NCI-H345 treated with DMSO at 0.1 percent for 48 hours (cell line): ENCODE measurements at regions not wholly inside any gene's neighbourhood (a gene's known extent, or its start where the extent isn't known, plus 50 kb on each side); places are given as distances from the start of the nearest gene placed in this dataset.

Source experiments
- DNase-seq: peaks from one replicate; lab custom pipeline; 2025; ENCODE audit not compliant: unreplicated experiment; lab: John Stamatoyannopoulos, UW

- no peak for DNase-seq
These were observed 206.8 kb upstream of the MTPN start for GRCh38 chr7:136183981-136184380.

- DNase-seq = no peak
These were observed 203.8 kb upstream of the MTPN start for GRCh38 chr7:136180984-136181383.

GRCh38 chr7:136179851-136180721, 202.9 kb upstream of the MTPN start:
- DNase-seq = no peak

- DNase-seq = no peak
These were observed 202.0 kb upstream of the MTPN start for GRCh38 chr7:136179154-136179553.

GRCh38 chr7:136174477-136175125, 197.4 kb upstream of the MTPN start:
- no peak for DNase-seq

- DNase-seq = no peak
These were observed 196.7 kb upstream of the MTPN start for GRCh38 chr7:136173874-136174273.

- no peak for DNase-seq
These were observed 194.1 kb upstream of the MTPN start for GRCh38 chr7:136171233-136171632.

- DNase-seq = no peak
These were observed 191.7 kb upstream of the MTPN start for GRCh38 chr7:136168821-136169220.

GRCh38 chr7:136167991-136168390, 190.8 kb upstream of the MTPN start:
- no peak for DNase-seq

GRCh38 chr7:136166521-136166920, 189.4 kb upstream of the MTPN start:
- DNase-seq = no peak

- DNase-seq = no peak
These were observed 186.2 kb upstream of the MTPN start for GRCh38 chr7:136163340-136163801.

GRCh38 chr7:136150311-136150710, 173.2 kb upstream of the MTPN start:
- DNase-seq = no peak

GRCh38 chr7:136148920-136149319, 171.8 kb upstream of the MTPN start:
- no peak for DNase-seq

- DNase-seq = no peak
These were observed 169.8 kb upstream of the MTPN start for GRCh38 chr7:136146925-136147324.

- DNase-seq = no peak
These were observed 167.0 kb upstream of the MTPN start for GRCh38 chr7:136144182-136144581.

- DNase-seq = no peak
These were observed 166.1 kb upstream of the MTPN start for GRCh38 chr7:136143271-136143670.

GRCh38 chr7:136142583-136142982, 165.4 kb upstream of the MTPN start:
- no peak for DNase-seq

- DNase-seq = no peak
These were observed 163.3 kb upstream of the MTPN start for GRCh38 chr7:136140469-136140868.

GRCh38 chr7:136139417-136139816, 162.3 kb upstream of the MTPN start:
- no peak for DNase-seq

- no peak for DNase-seq
These were observed 161.8 kb upstream of the MTPN start for GRCh38 chr7:136138991-136139390.

- no peak for DNase-seq
These were observed 159.8 kb upstream of the MTPN start for GRCh38 chr7:136136906-136137454.

GRCh38 chr7:136134503-136134902, 157.3 kb upstream of the MTPN start:
- no peak for DNase-seq
